HG03196 (cell line): ENCODE measurements at regions not wholly inside any gene's neighbourhood (a gene's known extent, or its start where the extent isn't known, plus 50 kb on each side); places are given as distances from the start of the nearest gene placed in this dataset.
"Not testable (repeated sequence)": the region's sequence is repeated elsewhere in the genome, so short reads cannot be mapped to it uniquely, and the experiment has no call there.

Source experiments
- ATAC-seq: cut with Tn5 transposase; IDR thresholded peaks from one replicate; pipeline ENCODE4 v1.9.1; 2021; ENCODE audit not compliant: unreplicated experiment

DNA sequence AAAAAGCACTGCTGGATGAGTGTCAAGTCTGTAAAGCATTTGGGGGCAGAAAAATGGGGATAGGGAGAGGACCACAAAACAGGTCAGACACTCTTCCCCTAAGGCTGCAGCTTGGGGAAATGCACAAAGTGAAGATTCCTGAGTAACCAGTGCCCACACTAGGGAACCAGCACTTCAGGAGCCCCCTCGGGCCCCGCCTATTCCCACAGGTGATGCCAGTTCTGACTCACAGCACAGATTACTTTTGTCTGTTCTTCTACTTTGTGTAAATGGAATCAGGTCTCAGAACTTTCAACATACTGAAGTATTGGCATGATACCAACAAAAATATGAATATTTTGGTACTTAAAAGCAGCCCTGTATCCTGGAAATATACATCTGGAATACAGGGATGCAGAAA lies 112.5 kb downstream of the ADRA2C start:
- no peak for ATAC-seq

- ATAC-seq = no peak
Observed at GRCh38 chr4:3879681-3880614, 113.8 kb downstream of the ADRA2C start.

GRCh38 chr4:3880615-3881120 lies 114.5 kb downstream of the ADRA2C start:
- ATAC-seq = no peak

GRCh38 chr4:3882316-3882885 lies 116.2 kb downstream of the ADRA2C start:
- not testable (repeated sequence) for ATAC-seq

- not testable (repeated sequence) for ATAC-seq
Observed at GRCh38 chr4:3884261-3884660, 118.1 kb downstream of the ADRA2C start.

DNA sequence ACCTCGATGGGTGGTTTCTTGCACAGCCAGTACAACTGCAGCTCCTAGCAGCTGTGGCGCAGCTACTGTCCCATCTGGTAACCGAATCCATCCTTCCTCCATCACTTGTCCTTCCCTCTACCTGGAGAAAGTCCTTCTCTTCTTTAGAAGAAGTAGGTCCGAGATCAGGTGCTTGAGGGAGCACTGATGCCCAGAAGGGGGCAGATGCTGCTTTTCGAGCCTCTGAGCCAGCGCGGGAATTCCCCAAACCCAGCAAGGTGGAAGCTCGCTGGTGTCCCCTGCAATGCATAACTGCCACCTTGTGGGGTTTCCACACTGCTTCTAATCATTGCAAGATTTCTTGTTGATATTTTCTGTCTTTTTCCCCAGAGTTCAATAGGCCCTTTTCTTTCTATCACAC lies 127.4 kb downstream of the ADRA2C start:
- not testable (repeated sequence) for ATAC-seq

- ATAC-seq = not testable (repeated sequence)
Observed at GRCh38 chr4:3894086-3894959, 128.1 kb downstream of the ADRA2C start.

DNA sequence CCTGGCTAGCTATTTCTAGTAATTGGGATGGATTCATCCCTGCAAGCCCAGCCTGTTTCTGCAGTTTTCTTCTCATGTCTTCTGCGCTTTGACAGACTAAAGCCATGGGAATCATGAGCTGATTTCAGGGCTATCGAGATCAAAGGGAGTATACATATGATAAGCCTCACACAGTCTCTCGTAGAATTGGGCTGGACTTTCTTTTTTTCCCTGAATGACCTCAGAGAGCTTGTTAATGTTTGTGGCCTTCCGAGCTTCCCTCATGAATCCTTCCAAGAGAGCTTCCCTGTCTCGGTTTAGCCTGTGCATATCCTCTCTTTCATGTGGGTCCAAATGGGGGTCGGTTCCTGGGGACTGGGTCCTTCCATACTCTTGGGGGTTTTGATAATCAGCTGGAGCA lies 130.3 kb downstream of the ADRA2C start:
- ATAC-seq = no peak

- not testable (repeated sequence) for ATAC-seq
Observed at GRCh38 chr4:3896871-3897578, 130.8 kb downstream of the ADRA2C start.

- ATAC-seq = no peak
Observed at GRCh38 chr4:3898098-3898497, 131.9 kb downstream of the ADRA2C start.

GRCh38 chr4:3898928-3899327 lies 132.7 kb downstream of the ADRA2C start:
- ATAC-seq = not testable (repeated sequence)

DNA sequence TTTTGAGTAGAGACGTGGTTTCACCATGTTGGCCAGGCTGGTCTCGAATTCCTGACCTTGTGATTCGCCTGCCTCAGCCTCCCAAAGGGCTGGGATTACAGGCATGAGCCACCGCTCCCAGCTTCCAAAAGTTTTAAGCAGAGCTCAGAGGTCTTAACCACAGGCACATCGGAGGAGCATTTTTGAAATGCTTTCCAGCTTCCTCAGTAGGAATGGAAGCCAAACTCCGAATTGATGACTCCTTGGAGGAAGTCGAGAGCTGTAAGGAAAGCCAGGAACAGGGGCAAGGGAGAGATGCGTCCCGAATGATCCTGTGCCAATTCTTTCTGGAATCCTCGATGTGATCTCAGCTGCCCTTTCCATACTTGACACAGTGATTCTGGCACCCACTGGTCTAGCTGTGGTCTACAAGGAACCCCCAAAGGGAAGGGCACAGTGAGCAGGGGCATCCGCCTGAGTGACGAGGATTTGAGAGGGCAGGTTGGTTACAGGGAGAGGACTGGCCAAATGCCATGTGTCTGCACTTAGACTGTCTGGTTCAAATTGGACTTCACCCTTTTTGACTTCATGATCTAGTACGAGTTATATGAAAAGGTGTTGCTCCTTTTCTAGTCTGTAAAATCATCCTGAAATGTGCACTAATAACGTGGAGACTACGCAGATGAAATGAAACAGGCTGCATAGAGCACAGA lies 138.2 kb downstream of the ADRA2C start:
- not testable (repeated sequence) for ATAC-seq

GRCh38 chr4:3909616-3910015 lies 143.4 kb downstream of the ADRA2C start:
- not testable (repeated sequence) for ATAC-seq

- ATAC-seq = not testable (repeated sequence)
Observed at GRCh38 chr4:3910161-3910950, 144.2 kb downstream of the ADRA2C start.

- ATAC-seq = no peak
Observed at GRCh38 chr4:3911252-3911856, 145.2 kb downstream of the ADRA2C start.

DNA sequence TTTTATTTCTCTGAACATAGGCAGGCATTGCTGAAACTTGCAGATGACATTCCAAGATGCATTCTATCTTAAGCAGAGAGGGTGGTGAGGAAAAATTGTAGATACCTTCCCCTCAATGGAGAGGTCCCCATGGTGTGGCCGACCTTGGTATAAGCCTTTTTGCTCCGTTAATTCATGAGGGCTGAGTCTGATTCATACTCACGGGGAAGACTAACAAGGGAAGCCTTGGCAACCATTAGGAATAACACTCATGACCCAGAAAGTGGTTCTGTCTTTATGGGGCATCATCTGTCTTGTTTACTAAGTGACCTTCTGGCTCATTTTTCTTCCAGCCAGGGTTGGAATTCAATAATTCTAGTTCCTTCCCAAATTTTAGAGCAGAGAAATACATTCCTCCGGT lies 148.3 kb downstream of the ADRA2C start:
- ATAC-seq = not testable (repeated sequence)

DNA sequence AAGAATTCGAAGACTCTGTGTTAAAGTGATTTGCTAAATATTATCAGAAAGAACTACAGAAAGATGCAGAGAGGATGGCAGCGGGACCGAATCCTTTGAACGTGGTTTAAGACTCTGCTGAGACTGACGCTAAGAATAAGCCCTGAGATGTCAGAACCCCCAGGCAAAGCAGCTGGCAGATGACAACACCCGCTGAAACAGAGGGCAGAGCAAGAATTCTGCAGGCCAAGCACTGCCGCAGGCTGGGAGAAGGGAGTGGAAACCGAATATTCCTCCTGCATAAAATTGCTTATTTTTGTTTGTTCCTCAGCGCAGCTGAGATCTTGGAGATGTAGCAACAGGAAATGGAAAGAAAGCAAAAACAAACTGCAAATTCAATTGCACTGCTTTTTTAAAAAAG lies 153.3 kb downstream of the ADRA2C start:
- not testable (repeated sequence) for ATAC-seq

- not testable (repeated sequence) for ATAC-seq
Observed at GRCh38 chr4:3921902-3922301, 155.7 kb downstream of the ADRA2C start.

DNA sequence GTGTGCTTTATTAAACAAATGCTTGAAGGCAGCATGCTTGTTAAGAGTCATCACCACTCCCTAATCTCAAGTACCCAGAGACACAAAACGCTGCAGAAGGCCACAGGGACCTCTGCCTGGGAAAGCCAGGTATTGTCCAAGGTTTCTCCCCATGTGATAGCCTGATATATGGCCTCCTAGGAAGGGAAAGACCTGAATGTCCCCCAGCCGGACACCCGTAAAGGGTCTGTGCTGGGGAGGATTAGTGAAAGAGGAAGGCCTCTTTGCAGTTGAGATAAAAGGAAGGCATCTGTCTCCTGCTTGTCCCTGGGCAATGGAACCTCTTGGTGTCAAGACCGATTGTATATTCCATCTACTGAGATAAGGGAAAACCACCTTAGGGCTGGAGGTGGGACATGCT lies 159.7 kb downstream of the ADRA2C start:
- ATAC-seq = not testable (repeated sequence)
